MCF 10A (cell line): ENCODE measurements at regions not wholly inside any gene's neighbourhood (a gene's known extent, or its start where the extent isn't known, plus 50 kb on each side); places are given as distances from the start of the nearest gene placed in this dataset.

Source experiments
- BruUV-seq: library from RNA; stranded (reverse); fragments of 400-500 nt; replicated peaks from 2 replicates; lab custom pipeline; 2021; lab: Mats Ljungman, UMichigan
- CTCF ChIA-PET: fragments of 300-600 bp; sonication (Branson Sonifier 250); formaldehyde crosslinking; extraction: SDS; loops from one replicate; lab custom pipeline; 2021; ENCODE audit warnings: antibody characterized with exemption, inconsistent platforms; lab: Yijun Ruan, JAX
- POLR2A ChIA-PET: fragments of 300-600, 350-650 bp; sonication (Branson Sonifier 250); formaldehyde crosslinking; extraction: SDS; loops from one replicate; lab custom pipeline; 2020; ENCODE audit warnings: antibody characterized with exemption, inconsistent platforms; lab: Yijun Ruan, JAX
- DNase-seq: peaks from one replicate; pipeline ENCODE4 v3.0.0-alpha.2; 2018; ENCODE audit not compliant: unreplicated experiment
- H3K27ac Mint-ChIP-seq: one replicate; pipeline ENCODE4 v1.8.0; 2022; ENCODE audit warnings: mild to moderate bottlenecking, low read depth, mixed read lengths; ENCODE audit not compliant: unreplicated experiment
- H3K27me3 Mint-ChIP-seq: one replicate; pipeline ENCODE4 v1.8.0; 2022; ENCODE audit warnings: mixed read lengths; ENCODE audit not compliant: insufficient read depth, unreplicated experiment
- H3K36me3 Mint-ChIP-seq: one replicate; pipeline ENCODE4 v1.8.0; 2022; ENCODE audit warnings: mild to moderate bottlenecking, moderate library complexity, mixed read lengths; ENCODE audit not compliant: insufficient read depth, unreplicated experiment
- H3K4me1 Mint-ChIP-seq: one replicate; pipeline ENCODE4 v1.8.0; 2022; ENCODE audit warnings: mixed read lengths; ENCODE audit not compliant: insufficient read depth, unreplicated experiment
- H3K4me3 Mint-ChIP-seq: one replicate; pipeline ENCODE4 v1.8.0; 2022; ENCODE audit warnings: mild to moderate bottlenecking, moderate library complexity, mixed read lengths; ENCODE audit not compliant: unreplicated experiment
- H3K9me3 Mint-ChIP-seq: one replicate; pipeline ENCODE4 v1.8.0; 2022; ENCODE audit warnings: mixed read lengths; ENCODE audit not compliant: unreplicated experiment
- intact Hi-C: fragments of 100-400 bp; cut with micrococcal nuclease; formaldehyde crosslinking; loops from 2 replicates; pipeline ENCODE4 v1.14.1; 2022
- TF ChIP-seq, protein P1 (sequence below): fragments of 200-600 bp; IDR thresholded peaks from one replicate; pipeline ENCODE4 v1.8.0; 2022; ENCODE audit warnings: antibody characterized with exemption, mild to moderate bottlenecking; ENCODE audit not compliant: unreplicated experiment

DNA sequence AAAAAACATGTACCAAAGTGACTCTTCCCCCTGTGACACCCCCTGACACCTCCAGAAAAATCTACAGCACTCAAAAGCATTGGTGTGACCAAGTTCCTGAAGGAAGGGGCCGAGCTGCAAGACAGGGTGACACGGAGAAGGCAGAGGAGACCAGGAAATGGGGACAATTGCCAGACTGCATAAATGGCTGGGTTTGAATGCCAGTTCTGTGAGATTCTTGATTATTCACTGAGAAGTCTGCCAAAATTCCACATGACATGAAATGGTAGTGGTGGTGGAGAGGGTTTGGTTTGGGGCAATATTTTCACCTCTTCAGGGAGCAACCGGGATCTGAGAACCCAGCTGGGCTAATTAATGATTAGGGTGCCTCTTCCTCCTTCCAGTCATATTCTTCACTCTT lies 178.5 kb downstream of the ARL4C start:
- H3K27ac Mint-ChIP-seq = no peak overlapping the region
- no TSS peak for BruUV-seq
- no peaks in the 10 kb centered on the region for H3K36me3 Mint-ChIP-seq
- ChIA-PET POLR2A (no interaction called here), CTCF (no interaction called here)
- H3K9me3 Mint-ChIP-seq = no peaks in the 10 kb centered on the region
- no peak overlapping the region for H3K4me3 Mint-ChIP-seq
- H3K27me3 Mint-ChIP-seq = no peaks in the 10 kb centered on the region
- no peaks in the 10 kb centered on the region for H3K4me1 Mint-ChIP-seq
- intact Hi-C loops = loop anchor here (5.0 kb wide), 1 partner anchor 54 kb away; no protein-coding TSS in a partner anchor
- no peak for DNase-seq
- TF ChIP-seq, protein P1, sequence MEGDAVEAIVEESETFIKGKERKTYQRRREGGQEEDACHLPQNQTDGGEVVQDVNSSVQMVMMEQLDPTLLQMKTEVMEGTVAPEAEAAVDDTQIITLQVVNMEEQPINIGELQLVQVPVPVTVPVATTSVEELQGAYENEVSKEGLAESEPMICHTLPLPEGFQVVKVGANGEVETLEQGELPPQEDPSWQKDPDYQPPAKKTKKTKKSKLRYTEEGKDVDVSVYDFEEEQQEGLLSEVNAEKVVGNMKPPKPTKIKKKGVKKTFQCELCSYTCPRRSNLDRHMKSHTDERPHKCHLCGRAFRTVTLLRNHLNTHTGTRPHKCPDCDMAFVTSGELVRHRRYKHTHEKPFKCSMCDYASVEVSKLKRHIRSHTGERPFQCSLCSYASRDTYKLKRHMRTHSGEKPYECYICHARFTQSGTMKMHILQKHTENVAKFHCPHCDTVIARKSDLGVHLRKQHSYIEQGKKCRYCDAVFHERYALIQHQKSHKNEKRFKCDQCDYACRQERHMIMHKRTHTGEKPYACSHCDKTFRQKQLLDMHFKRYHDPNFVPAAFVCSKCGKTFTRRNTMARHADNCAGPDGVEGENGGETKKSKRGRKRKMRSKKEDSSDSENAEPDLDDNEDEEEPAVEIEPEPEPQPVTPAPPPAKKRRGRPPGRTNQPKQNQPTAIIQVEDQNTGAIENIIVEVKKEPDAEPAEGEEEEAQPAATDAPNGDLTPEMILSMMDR = no peak

DNA sequence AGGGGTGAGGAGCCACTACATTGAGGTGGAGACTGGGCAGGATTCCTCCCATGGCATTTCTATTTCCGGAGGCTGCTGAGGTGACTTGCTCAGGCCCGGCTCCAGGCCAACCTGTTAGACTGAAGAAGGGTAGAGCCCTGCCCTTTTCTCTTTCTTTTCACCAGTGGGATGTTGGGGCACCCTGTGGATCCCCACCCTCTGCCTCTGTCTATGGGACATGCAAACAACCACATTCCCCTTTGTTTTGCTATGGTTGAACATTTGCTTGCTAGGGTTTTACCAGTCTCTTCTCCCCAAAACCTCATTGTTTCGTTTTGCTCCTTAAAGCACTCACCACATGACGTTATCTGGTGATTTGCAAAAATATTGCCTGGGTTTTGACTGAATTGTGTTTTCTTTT lies 183.3 kb downstream of the ARL4C start:
- CTCF ChIA-PET = no interaction called here
- no peak for DNase-seq
- H3K4me1 Mint-ChIP-seq = no peaks in the 10 kb centered on the region
- POLR2A ChIA-PET = interaction anchor here (0.7 to 1.2 kb wide), 2 partner anchors 110 to 205 kb away, joined by 3 read pairs; no protein-coding TSS in a partner anchor
- no peaks in the 10 kb centered on the region for H3K9me3 Mint-ChIP-seq
- H3K27me3 Mint-ChIP-seq = no peaks in the 10 kb centered on the region
- TF ChIP-seq, protein P1 = no peak
- H3K36me3 Mint-ChIP-seq = no peaks in the 10 kb centered on the region
- H3K4me3 Mint-ChIP-seq = no peak overlapping the region
- BruUV-seq = no TSS peak
- intact Hi-C loops = no loop called here
- no peak overlapping the region for H3K27ac Mint-ChIP-seq

DNA sequence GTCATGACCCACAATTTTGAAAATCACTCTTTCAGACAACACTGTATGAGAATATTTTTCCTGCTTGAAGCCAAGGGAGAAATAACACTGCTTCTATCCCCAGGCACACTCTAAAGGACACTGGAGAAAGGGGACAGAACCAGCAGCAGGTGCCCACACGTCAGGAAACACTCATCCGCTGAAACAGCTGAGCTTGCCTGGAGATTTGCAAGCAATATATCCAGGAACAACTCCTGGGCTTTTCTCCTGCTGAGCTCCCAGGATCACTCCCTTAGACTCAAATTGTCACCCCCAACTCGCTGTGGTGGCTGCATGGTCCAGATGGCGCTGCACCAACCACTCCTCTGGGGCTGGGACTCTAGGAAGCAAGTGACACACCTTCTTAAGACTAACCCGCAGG lies 186.7 kb downstream of the ARL4C start:
- ChIA-PET CTCF (interaction anchor here (0.7 kb wide), 1 partner anchor 21 kb away, joined by 3 read pairs; no protein-coding TSS in a partner anchor), POLR2A (no interaction called here)
- Mint-ChIP-seq H3K36me3 (no peaks in the 10 kb centered on the region), H3K4me3 (no peak overlapping the region), H3K9me3 (no peaks in the 10 kb centered on the region), H3K27ac (no peak overlapping the region), H3K27me3 (no peaks in the 10 kb centered on the region), H3K4me1 (peaks cover 14% of the 10 kb centered on the region)
- DNase-seq = no peak
- TF ChIP-seq, protein P1 = no peak
- intact Hi-C loops = no loop called here
- no TSS peak for BruUV-seq

DNA sequence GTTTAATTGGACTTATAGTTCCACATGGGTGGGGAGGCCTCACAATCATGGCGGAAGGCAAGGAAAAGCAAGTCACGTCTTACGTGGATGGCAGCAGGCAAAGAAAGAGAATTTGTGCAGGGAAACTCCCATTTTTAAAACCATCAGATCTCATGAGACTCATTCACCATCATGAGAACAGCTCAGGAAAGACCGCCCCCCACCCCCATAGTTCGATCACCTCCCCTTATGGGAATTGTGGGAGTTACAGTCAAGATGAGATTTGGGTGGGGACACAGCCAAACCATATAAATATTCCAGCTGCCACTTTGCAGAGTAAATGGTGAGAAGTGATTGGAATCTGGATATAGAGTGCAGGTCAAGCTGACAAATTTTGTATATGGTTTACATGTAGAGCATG lies 187.4 kb downstream of the ARL4C start:
- ChIA-PET POLR2A (no interaction called here), CTCF (interaction anchor here (0.7 kb wide), 1 partner anchor 20 kb away, joined by 3 read pairs; no protein-coding TSS in a partner anchor)

More for the DNA sequence above, 187.4 kb downstream of the ARL4C start:
- Mint-ChIP-seq H3K27me3 (no peaks in the 10 kb centered on the region), H3K9me3 (no peaks in the 10 kb centered on the region), H3K27ac (no peak overlapping the region), H3K36me3 (no peaks in the 10 kb centered on the region), H3K4me3 (no peak overlapping the region), H3K4me1 (peaks cover 22% of the 10 kb centered on the region)
- intact Hi-C loops = loop anchor here (5.0 kb wide), 1 partner anchor 188 kb away; the partner anchor contains the start of gene ARL4C
- DNase-seq = no peak
- TF ChIP-seq, protein P1 = no peak
- no TSS peak for BruUV-seq
